ENCODE measurements at regions not wholly inside any gene's neighbourhood (a gene's known extent, or its start where the extent isn't known, plus 50 kb on each side); places are given as distances from the start of the nearest gene placed in this dataset.
"Not testable (repeated sequence)": the region's sequence is repeated elsewhere in the genome, so short reads cannot be mapped to it uniquely, and the experiment has no call there.

DNA sequence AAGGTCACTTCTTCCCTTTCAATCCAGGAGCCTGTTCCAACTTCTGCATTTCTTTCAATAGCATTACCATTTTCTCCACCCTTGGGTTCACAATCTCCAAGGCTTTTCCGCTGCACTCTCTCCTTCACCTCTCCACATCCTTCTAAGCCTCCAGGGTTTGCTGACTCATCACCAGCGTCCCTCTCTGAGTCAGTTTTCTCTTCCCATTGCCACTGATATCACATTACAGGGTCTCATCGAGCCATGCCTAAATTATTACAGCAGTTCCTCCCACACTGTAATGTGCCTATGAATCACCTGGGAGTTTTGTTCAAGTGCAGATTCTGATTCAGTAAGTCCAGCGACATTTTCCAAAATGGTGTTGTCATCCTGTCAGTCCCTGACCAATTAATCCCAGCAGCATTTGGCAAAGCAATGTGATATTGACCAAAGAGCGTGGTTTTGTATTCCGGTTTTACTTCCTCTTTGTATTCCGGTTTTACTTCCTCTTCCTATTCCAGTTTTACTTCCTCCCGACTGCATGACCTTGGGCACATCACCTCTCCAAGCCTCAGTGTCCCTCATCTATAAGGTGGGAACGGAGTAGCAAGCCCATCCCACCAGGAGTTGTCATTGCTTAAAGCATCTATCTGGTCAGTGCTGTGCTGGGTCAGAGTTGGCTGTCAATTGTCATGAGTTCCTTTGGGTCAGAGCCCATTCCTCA is 208.3 kb upstream of the NBPF12 start:
- DNase-seq (ENCODE audit: extremely low read depth, low read depth, low spot score), result not testable (repeated sequence)

DNA sequence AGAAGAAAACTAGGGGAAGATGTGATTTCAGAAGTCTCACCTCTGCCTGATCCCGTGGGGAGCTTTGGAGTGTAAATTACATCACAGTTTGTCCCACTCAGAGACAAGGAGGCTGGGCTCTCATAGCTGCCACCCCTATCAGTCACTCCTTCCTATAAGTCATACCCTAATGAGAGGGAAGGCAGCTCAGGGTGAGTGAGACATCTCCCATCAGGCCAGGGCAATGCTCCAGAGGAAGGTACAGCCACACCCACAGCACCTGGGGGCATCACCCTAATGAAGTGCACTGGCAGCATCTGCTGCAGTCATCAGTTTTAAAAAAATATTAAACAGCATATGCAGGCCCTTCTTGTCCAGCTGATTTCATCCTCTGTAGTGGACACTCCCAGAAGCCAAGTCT is 223.1 kb upstream of the NBPF12 start:
- DNase-seq (ENCODE audit: extremely low read depth, low read depth, low spot score), result not testable (repeated sequence)

DNA sequence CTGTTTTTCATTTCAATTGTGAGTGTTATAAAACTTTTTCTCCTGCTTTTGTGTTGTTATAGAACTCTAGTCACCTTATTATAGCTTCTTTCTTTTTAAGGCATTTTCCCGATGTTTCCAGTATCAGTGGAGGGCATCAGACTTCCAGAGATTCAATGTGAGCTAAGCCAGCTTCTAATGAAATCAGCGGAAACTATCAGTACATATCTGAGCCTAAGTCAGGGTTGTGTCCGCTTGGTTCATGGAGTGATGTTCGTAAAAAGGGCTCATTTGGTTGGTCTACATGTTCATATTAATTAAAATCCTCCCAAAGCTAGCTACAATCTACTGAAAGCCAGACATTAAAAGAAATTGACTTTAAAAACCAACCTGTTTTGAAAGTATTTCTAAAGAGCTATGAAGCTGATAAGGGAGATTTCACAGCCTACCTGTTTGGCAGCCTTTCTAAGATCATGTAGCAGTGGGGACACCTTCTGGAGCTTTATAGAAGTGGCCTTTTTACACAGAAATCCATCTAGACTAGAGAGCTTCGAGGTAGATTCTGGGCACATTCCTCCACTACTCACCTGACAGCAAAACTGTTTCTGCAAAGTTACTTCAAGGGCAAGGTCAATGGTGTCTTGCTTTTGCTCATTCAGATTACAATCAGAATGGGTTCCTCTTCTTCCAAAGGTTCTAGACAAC is 227.1 kb upstream of the NBPF12 start:
- not testable (repeated sequence) for DNase-seq (ENCODE audit: extremely low read depth, low read depth, low spot score)

DNA sequence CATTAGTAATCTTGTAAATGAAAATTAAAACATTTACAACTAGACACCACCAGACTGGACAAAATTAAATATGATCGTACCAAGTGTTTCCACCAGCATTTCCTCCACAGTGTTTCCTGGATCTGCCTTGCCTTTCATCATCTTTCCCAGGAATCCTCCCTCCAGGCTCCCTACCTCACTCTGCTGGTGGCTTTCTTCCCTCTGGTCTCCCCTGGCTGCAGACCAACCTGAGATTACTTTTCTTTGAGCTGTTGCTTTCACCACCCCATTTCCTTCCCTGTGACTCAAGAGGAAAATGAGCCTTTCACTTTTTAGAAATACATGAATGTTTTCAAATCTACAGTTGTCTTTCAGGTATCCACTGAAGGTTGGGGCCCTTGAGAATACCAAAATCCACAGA is 228.8 kb upstream of the NBPF12 start:
- DNase-seq (ENCODE audit: extremely low read depth, low read depth, low spot score), result not testable (repeated sequence)

DNA sequence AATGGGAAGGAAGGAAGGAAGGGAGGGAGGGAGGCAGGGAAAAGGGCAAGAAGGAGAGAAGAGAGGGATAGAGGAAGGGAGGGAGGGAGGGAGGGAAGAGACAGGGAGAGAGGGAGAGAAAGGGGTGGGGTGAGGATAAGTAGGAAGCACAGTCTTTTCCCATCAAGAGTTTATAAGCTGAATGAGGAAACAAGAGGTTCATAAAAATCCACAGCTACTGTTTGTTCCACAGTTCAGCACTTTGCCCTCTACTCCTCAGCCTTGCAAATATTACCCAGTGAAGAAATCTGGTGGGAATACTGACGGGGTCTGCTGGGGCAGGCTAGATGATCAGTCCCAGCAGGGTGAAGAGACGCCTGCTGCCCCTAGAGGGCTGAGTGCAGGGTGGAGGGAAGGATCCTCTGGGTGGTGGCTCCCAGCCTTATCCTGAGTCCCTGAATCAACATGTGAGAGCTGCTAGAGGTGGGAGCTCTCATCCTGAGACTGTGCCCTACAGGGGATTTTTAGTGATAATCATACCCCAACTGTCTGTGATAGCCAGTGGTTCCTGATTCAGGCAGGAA is 233.9 kb upstream of the NBPF12 start:
- not testable (repeated sequence) for DNase-seq (ENCODE audit: extremely low read depth, low read depth, low spot score)

DNA sequence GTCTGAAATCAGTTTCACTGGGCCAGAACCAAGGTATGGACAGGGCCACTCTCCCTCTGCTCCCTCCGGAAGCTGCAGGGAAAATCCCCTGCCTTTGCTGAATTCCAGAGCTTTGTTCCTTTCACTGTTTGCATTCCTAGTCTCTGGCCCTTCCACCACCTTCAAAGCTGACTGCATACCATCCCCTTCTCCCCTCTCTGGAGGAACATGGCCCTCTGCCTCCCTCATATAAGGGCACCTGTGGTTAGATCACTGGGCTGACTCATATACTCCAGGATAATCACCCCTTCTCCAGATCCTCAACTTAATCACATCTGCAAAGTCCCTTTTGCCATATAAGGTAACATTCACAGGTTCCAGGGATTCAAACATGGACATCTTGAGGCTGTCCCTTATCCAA is 236.8 kb upstream of the NBPF12 start:
- not testable (repeated sequence) for DNase-seq (ENCODE audit: extremely low read depth, low read depth, low spot score)

DNA sequence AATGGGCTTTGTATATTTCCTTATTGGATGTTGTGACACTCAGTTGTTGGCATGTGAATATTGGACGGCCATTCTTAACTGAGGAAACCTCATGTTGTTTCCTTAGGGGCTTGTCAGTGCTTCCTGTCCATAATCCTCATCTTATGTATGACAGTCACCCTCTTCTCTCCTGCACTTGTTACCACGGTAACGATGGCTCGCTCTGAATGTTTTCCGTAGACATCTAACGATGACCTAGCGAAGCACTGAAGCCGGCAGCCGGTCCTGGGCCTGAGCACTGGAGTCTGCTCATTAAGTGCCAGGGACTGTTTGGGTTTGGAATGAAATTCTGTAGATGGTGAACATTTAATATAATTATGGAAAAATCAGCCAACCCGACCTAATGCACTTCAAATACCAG is 242.7 kb upstream of the NBPF12 start:
- not testable (repeated sequence) for DNase-seq (ENCODE audit: extremely low read depth, low read depth, low spot score)

DNA sequence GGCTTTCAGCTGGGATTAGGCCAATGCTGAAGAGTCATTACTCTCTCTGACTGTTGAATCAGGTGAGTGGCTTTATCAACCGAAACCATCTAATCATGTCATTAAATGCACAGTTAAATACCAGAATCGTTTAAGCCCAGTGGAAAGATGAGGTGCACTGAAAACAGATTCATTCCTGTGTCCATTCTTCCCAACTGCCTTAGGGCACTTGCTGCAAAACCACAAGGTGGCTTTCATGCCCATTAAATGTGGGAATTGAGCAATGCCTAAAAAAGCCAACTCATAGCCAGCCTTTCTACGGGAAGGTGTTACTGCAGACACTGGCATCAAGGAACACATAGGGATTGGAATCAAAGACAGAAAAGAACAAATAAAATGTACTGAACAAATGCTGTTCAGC is 246.3 kb upstream of the NBPF12 start:
- DNase-seq (ENCODE audit: extremely low read depth, low read depth, low spot score), result not testable (repeated sequence)

DNA sequence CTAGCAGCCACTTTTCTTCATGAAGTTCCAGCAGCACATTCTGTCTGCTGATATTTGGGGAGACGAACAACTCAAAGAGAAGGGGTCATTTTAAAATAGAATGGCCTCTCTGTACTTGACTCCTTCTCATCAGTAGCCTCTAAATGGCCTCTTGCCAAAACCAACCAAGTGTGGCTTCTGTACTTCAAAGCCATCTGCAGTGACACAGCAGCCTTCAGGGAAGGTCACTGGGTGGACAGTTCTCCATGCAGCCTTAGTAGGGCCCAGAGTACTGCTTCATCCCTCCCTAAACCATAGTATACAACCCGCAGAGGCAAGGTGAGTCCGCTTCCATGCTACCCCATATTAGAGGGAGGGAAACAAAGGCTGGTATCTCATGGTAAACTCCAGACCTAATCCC is 249.2 kb upstream of the NBPF12 start:
- not testable (repeated sequence) for DNase-seq (ENCODE audit: extremely low read depth, low read depth, low spot score)

DNA sequence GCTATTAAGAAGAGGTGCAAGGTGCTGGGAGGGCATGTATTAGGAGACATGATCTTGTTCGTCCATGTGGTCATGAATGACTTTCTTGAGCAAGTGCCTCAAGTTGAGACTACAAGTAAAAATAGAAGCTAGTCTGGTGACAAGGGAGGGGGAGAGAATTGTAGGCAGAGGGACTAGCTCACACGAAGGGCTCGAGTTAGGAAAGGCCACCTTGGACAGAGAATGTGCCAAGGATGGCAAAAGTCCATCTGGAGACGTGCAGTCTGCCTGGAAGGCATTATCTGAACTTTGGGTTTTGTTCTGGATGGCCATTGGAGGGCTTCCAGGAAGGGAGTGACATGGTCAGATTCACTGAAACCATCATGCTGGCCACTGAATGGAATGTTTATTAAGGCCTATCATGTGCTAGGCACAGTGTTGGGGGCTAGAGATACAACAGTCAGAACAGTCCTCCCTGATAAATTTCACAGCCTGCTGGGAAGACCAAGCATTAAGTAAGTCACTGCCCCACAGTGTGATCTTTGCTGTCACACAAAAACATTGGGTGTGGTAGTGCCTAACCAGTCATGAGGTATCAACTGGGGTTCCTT is 251.3 kb upstream of the NBPF12 start:
- not testable (repeated sequence) for DNase-seq (ENCODE audit: extremely low read depth, low read depth, low spot score)

DNA sequence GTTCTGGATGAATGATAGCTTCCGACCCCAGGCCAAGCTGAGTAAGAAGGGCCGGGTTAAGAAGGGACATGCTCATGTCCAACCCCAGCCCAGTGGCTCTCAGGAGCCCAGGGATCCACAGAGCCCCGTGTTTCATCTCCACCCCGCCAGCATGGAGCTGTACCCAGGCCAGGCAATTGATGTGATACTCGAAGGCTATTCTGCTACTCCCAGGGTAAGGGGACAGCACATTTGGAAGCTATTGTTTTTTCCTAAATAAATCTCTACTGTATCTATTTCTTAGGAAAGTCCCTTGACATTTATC is 255.0 kb upstream of the NBPF12 start:
- DNase-seq (ENCODE audit: extremely low read depth, low read depth, low spot score), result not testable (repeated sequence)

DNA sequence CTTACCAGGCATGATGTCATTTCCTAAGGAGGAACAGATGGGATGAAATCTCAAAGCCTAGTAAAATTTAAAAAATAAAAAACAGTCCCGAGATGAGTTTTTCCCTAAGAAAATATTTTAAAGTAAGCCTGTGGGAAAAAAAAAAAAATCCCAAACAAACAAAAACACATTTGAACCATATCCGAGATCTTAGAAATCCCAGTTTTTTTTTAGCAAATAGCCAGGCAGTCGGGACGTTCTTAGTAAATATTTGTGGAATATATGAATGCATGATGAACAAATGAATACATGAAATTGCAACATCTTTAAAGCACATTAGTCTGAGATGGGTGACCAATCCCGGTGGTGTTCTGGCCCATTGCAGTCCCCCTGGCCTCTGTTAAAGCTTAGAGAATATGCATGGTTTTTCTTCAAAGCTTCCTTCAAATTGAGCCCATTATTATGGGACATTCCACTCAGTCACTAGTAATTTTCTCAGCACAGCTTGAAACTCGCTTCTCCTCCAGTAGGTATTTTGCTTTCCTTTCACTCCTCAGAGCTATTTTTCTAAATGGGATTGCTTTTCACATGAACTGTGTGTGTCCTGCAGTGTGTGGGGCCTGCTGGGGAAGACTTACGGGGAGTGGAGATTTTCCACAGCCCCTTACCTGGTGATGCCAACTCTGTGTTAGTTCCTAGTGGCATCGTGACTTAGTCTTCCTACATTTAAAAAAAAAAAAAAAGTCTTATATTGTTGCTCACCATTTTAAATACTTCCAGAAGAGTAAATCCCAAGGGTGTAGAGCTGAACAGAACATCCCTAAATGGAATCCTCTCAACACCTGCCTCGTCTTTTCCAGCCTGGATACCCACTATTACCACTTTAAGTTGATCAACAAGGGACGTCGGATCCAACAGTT is 255.6 kb upstream of the NBPF12 start:
- not testable (repeated sequence) for DNase-seq (ENCODE audit: extremely low read depth, low read depth, low spot score)

DNA sequence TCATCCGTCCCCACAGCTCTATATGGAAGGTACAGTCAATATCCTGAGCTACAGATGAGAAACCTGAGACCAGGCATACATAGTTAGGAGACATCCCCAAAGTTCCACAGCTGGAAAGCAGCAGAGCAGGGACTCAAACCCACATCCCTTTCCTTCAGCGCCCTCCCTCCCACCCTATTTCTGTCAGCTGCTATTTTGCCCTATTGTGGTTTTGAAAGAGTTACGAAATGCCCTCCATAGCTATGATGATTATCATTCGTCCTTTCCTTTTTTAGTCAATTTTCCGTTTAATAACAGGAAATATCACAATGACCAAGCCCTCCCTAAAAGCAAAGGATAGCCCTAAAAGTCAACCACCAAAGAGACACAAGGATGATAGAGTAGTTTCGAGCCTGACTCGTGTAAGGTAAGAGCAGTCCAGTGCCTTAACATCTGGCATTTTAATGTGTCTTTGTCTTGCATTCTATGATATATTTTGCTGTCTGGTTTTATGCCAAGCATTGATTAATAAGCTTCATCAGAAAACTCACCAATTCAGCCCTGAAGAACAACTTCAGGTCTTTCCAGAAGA is 264.3 kb upstream of the NBPF12 start:
- not testable (repeated sequence) for DNase-seq (ENCODE audit: extremely low read depth, low read depth, low spot score)

DNA sequence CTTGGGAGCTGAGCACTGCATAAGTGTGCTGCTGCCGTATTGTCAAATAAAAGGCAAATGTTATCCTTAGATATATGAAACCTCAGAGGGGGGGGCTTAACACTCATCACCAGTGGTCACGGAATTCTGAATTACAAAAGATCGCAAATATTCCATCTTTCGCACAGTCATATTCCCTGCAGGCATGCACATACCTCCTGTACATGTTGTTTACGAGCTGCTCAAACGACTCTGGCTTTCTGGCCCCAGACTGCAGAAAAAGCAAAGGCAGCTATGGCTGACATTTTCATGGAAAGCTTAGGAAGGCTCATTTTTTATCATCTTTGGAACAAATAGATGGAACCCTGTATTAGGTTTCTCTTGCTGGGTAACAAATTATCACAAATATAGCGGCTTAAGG is 265.5 kb upstream of the NBPF12 start:
- not testable (repeated sequence) for DNase-seq (ENCODE audit: extremely low read depth, low read depth, low spot score)

DNA sequence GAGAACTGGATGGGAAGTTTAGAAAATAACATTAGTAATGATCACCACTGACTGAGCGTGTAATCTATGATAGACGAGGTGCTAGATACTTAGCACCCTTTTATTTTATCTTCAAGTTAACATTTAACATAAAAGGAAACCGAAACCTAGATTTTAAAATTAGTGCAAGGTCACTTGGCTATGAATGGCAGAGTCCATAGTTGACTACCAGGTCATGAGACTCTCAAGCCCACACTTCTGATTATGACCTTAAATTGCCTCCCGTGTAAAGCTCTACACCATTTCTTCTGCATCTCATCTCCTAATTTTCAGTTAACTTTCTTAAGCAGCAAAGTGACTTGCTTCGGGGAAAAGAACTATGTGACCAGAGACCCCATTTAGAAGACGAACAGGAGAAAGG is 266.5 kb upstream of the NBPF12 start:
- DNase-seq (ENCODE audit: extremely low read depth, low read depth, low spot score), result not testable (repeated sequence)

DNA sequence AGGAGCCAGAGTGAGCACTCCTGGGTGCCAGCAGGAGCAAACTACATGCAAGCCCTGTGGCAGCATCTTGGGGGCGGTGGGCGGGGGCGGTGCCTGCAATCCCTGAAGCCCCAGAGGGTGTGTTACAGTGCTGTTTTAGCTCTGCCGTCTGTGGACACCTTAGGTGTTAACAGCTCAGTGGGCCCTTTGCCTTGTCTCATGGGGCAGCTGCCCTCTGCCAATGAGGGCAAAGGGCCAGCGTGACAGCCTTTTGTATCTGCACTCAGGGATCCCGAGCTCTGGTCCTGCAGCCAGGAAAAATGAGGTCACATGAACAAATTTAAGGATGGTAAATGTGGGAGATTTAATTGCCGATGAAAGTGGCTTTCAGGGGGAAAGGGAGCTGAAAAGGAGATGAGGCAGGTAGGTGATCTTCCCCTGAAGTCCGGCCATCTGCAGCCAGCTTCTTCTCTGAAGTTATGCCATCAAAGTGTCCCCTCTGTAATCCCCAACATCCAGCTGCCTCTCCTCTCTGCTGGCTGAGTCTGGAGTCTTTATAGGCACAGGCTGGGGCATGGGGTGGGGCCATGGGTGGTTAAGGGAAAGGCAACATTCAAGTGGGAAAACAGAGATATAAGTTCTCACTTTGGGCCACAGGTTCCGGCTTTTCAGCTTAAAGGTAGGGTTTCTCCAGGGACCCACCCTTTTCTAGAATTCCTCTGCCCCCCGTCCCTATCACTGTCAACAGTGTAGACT is 267.1 kb upstream of the NBPF12 start:
- DNase-seq (ENCODE audit: extremely low read depth, low read depth, low spot score), result not testable (repeated sequence)

DNA sequence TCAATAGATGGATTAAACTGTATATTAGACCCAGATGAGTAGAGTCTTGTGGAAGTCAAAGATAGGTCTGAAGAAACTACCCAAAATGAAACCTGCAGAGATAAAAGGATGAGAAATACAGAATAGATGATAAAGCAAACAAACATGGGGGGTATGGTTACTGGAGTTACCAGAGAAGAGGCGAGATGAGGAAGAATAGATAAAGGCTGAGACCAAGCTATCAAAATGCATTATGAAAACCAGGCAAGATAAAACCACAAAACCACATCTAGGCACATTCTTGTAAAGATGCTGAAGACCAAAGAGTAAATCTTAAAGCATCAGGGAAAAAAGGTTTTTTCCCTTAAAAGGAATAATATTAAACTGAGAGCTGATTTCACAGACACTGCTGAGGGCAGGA is 271.8 kb upstream of the NBPF12 start:
- not testable (repeated sequence) for DNase-seq (ENCODE audit: extremely low read depth, low read depth, low spot score)

DNA sequence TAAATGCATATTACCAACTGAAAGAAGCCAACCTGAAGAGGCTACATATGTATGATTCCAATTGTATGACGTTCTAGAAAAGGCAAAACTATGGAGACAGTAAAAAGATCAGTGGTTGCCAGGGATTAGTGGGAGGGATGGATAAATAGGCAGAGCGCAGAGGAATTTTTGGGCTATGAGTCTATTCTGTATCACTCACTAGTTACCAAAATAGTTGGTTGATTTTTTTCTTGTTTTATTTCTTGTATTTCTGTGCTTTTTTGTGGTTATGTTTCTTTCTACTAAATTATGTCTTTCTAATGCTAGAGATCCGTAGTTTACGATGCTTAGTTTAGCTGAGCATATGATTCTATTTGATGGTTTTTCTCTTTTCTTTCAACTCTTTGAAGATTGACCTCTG is 277.9 kb upstream of the NBPF12 start:
- not testable (repeated sequence) for DNase-seq (ENCODE audit: extremely low read depth, low read depth, low spot score)

DNA sequence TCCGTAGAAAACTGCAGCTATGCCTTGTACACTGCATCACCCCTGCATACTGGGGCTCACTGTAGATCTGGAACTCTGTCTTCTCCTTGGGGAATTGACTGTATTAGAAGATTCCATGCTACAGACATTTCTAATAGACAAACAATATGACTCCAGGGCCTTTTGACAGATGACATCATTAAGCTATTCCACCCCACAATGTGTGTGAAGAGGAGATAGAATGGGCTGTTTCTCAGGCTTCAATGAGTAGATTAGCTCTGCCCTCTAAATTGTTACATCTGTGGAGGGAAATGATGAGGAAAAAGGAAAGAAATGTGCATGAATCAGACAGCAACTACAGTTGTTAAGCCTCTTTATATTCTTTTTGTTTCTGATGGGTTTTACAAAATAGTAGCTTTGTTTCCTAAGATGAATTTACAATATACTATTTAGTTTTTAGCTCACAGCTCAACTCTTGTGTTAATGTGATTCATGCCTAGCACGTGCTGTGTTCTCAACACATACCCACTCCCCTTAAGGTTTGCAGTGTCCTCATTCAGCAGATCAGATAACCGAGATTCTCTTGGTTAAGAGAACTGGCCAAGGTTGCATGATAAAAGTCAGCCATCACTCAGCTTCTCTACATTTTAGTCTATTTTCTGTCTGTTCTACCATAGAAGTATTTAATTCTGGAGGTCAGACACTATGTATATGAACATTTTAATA is 281.6 kb upstream of the NBPF12 start:
- not testable (repeated sequence) for DNase-seq (ENCODE audit: extremely low read depth, low read depth, low spot score)
